SK-N-MC (cell line): ENCODE measurements at regions not wholly inside any gene's neighbourhood (a gene's known extent, or its start where the extent isn't known, plus 50 kb on each side); places are given as distances from the start of the nearest gene placed in this dataset.
"Not testable (repeated sequence)": the region's sequence is repeated elsewhere in the genome, so short reads cannot be mapped to it uniquely, and the experiment has no call there.

ENCODE experiments used
- EZH2 ChIP-seq: fragments of 200-600 bp; sonication (generic); IDR thresholded peaks from one replicate; pipeline ENCODE4 v1.6.1; 2017; ENCODE audit warnings: antibody characterized with exemption
- FOXP2 ChIP-seq: optimal IDR thresholded peaks from 2 replicates; pipeline ENCODE3; 2011; ENCODE audit warnings: mild to moderate bottlenecking, moderate library complexity; ENCODE audit not compliant: insufficient read depth; ENCODE audit errors: extremely low read length, control extremely low read depth
- POLR2AphosphoS5 ChIP-seq: IDR thresholded peaks from 2 replicates; pipeline ENCODE4 v1.6.1; 2012; ENCODE audit warnings: mild to moderate bottlenecking, low read depth, low read length, borderline replicate concordance

DNA sequence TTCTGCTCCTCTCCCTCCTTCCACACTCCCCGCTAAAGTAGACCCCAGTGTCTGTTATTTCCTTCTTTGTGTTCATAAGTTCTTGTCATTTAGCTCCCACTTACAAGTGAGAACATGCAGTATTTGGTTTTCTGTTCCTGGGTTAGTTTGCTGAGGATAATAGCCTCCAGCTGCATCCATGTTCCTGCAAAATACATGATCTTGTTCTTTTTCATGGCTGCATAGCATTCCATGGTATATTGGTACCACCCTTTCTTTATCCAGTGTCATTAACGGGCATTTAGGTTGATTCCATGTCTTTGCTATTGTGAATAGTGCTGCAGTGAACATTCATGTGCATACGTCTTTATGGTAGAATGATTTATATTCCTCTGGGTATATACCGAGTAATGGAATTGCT is 118.0 kb upstream of the SLC4A4 start:
- TF ChIP-seq POLR2AphosphoS5, EZH2, FOXP2: not testable (repeated sequence)
